GM19372 (cell line): ENCODE measurements at regions not wholly inside any gene's neighbourhood (a gene's known extent, or its start where the extent isn't known, plus 50 kb on each side); places are given as distances from the start of the nearest gene placed in this dataset.

Experiments used
- ATAC-seq: cut with Tn5 transposase; IDR thresholded peaks from one replicate; pipeline ENCODE4 v1.9.1; 2021; ENCODE audit warnings: mild to moderate bottlenecking, low read depth, moderate library complexity; ENCODE audit not compliant: unreplicated experiment

DNA sequence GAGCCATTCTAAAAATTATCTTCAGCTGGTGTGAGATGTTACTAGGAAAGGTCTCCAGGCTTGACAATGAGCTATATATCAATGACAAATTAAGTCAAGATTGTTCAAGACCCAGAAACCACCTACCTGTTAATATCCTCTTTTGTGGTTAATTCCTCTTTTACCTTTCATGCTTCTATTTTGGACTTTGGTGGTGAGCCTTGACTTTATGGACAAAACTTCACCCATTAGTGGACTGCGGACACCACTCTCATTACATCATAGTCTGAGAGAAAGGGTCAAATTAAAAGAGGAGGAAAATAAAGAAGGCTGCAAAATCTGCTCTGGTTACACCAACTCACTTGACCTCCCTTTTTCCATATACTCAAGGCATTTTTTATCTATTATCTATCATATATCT, 271.5 kb upstream of the TTC14 start:
- ATAC-seq, result no peak

DNA sequence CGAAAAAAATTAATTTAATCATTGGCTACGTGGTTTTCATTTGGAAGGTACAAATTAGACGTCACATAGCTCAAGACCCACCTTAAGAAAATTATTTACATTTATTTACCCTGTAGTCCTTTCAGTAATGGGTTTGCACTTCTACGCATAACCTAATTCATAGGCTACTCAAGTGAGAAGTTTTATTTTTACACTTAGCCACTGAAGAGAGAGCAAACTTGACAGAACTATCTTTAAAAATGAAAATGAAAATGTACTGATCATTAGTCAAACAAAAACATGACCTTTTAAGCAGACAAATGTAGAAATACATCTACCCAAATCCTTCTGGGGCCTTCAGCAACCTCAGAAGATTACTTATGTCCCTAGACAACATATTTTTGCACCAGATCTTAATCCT, 269.4 kb upstream of the TTC14 start:
- peak; percentile 46 for ATAC-seq

DNA sequence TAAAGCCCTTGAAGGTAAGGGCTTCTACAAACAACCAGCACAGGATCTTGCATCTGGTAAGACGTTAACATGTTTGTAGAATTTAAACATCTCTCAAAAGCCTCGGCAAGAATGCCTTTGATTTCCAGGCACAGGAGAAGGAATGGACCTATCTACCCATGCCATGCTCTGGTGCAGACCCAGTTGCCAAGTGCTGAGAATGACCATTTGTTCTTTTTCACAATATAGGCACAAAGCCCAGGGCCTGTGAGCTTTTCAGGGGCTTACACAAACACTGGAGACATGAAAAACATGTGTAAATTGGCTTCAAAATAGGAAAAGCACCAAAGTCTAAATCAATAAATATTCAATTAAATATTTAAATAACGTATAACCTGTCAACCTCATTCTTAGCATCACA, 266.9 kb upstream of the TTC14 start:
- ATAC-seq, result no peak

DNA sequence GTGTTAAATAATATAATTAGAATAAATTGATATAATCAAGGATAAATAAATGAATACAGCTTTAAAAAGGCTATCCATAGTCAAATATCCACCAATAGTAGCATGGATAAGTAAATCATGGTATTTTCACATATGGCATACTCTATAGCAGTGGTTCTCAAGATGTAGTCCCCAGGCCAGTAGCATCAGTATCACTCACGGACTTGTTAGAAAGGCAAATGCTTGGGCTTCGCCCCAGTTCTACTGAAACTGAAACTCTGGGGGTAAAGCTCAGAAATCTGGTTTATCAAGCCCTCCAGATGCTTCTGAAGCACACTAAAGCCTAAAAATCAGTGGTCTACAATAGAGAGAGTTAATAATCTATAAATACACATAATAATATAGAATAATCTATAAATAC, 261.6 kb upstream of the TTC14 start:
- ATAC-seq, result no peak

DNA sequence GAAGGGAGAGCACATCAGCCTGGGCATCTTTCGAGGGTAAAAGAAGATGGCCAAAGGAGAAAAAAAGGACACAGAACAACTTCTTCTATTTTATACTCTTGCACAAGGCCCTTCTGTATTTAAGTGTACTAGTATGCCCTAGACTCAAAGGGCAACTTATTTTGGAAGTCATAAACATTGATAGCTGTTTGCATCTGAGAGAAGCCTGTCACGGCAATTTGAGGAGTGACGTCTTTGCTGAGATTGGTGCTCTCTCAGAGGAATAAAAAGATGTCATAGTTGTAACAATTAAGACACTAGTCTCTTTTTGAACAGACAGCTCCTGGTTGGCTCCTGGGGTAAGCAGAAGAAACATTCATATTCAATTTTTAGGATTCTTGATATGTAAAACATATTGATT, 260.4 kb upstream of the TTC14 start:
- ATAC-seq, result no peak

DNA sequence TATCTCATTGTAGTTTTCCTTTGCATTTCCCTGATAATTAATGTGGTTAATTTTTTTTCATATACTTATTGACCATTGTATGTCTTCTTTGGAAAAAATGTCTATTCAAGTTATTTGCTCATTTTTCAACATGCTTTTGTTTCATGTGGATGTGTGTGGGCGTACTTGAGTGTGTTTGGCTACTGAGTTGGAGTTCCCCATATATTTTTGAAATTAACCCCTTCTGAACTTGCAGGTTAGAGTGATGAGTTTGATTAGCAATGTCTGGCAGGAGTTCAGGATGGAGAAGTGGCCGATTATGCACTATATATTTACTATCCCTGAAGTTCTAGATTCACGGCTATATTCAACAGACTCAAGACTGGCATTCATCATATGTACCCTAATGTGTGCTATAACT, 250.4 kb upstream of the TTC14 start:
- ATAC-seq, result no peak

DNA sequence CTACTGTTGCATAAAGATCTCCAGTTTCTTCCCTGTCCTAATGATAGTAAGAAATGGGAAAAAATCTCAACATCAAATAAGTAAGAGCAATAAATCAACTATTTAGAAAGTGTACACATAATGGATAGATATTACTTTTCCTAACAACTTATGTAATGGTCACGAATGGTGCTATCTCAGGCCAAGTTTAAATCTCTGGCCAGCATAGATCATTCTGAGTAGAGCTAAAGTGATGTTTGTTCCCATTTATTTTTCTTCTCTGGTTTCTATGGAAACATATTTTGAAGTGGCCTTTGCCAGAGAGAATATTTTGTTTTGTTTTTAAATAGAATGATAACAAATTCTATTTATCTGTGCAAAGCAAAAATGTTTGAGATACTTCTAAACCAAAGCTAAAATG, 249.7 kb upstream of the TTC14 start:
- ATAC-seq, result no peak

DNA sequence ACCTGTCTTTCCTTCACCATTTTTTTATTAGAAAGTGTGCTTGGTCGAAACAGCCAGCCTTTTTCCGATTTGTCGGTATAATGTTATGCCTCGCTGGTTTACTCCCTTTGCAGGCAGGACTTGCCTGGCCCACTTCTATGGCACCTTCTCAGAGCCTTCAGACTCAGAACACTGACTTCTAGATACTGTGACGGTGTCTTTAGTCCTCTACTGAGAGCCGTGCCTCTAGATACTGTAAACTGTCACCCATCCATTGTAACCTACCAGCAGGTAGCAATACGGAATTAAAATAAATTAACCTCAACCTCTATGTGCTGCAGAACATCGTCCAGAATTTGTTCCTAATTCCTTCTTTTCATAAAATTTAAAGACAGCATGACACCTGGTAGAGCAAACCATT, 247.7 kb upstream of the TTC14 start:
- ATAC-seq, result no peak

DNA sequence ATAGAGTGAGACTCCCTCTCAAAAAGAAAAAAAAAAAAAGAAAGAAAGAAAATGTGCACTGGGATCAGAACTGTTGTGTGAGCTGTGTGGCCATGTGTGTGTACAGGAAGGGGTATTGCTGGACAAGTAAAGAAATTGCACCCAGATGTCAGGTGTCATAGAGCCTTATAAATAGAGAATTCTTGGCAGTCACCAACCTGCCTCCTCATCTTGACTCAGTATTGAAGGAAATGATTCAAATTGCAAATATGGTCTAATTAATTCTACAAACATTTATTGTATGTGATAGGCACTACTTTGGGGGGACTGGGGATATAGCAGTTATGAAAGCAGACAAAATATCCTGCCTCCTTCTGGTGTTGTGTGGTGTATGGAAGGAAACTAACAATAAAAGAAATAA, 243.8 kb upstream of the TTC14 start:
- ATAC-seq, result no peak

DNA sequence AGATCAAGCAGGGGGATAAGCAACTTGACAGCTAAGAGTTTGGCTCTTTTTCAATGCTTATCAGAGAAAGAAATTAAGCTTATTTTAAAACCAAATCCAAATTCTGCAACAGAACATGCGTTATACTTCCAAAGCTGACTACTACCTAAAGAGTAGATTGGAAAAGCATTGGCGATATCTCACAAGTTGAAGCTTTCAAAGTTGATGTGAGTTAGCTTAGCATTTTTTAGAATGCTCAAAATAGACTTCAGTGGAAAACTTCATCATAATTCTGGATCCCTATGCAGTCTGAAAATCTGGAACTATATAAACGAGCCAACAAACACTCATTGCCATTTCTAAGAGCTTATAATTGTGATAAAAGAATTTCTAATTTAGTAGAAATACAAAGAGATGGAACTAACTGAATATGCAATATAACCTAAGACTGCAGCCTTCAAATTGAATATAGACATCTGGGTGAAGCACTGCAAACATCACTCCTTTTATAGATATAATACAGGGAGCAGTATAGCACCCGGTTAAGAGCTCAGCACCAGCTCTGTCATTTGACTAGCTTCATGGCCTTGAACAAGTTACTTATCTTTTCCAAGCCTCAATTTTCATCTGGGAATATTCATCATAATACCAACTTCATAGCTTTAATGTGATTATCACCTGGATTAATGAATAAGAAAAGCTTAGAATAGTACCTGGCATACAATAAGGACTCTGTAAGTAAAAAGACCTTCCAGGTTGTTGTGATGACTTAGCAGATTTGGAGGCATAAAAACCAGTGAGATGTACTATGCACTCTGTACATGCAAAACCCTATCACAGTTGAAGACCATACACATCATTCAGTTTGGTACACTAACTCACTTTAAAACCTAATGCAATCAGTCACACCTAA, 242.7 kb upstream of the TTC14 start:
- no peak for ATAC-seq

DNA sequence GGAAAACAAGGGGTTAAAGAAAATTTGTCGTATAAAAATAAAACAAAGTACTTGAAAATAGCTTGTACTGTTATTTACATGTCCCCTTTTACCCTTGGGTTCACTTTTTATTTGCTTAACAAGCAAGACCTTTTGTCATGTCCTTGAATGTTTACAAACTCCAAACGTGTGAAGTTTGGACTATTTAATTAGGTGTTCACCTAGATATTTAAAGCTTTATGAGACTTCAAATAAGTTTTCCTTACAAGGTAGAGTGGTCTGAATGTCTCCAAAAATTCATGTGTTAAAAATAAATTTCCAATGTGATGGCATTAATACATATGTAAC, 242.0 kb upstream of the TTC14 start:
- ATAC-seq, result no peak

DNA sequence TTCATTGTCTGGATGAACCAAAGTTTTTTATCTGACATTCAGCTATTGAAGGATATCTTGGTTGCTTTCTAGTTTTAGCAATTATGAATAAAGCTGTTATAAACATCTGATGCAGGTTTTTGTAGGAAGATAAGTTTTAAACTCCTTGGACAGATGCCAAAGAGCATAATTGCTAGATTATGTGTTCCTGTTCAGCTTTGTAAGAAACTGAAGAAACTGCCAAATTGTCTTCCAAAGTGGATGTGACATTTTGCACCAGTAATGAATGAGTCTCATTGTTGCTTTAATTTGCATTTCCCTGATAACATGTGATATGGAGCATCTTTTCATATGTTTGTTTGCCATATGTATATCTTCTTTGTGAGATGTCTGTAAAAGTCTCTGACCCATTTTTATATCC, 239.9 kb upstream of the TTC14 start:
- ATAC-seq, result no peak

DNA sequence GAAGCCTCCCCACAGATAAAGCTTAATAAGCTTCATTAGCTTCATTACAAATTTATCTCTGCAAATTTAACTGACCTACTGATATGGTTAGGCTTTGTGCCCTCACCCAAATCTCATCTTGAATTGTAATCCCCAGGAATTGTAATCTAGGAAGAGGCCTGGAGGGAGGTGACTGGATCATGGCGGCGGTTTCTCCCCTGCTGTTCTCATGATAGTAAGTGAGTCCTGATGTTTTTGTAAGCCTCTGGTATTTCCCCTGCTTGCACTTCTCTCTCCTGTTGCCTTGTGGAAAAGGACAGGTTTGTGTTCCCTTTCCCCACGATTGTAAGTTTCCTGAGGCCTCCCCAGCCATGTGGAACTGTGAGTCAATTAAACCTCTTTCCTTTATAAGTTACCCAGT, 226.1 kb upstream of the TTC14 start:
- ATAC-seq, result no peak

DNA sequence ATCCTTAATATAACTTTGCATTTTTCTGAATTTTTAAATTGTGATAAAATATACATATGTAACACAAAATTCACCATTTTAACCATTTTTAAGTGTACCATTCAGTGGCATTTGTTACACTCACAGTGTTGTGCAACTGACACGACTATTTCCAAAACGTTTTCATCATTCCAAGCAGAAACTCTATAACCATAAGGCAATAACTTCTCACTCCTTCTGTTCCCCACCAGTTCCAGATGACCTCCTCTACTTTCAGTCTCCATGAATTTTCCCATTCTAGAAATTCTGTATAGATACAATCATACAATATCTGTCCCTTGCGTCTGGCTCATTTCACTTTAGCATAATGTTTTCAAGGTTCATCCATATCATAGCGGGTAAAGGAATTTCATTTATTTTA, 223.5 kb upstream of the TTC14 start:
- no peak for ATAC-seq

DNA sequence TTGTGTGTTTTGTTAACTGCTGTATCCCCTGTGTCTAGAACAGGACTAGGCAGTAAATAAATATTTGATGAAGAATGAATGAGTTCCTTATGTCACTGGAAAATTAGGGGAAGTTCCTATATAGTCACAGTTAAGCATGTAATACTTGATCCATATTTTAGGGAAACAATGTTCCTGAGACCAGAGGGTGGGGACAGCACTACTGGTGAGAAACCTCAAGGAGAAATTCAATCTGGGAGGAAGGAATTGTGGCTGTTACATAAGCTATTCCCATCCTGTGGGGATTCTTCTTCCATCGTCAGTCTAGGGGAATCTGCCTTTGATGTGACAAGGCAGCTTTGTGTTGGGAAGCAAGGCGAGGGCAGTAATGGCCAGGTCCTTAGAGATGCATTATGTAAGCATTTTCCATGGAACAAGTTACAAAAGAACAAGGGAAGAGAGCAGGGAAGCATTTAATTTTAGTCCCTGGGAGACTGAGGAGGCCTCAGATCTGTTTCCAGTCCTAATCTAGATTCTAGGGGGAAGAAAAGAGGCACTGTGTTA, 219.3 kb upstream of the TTC14 start:
- ATAC-seq, result no peak

DNA sequence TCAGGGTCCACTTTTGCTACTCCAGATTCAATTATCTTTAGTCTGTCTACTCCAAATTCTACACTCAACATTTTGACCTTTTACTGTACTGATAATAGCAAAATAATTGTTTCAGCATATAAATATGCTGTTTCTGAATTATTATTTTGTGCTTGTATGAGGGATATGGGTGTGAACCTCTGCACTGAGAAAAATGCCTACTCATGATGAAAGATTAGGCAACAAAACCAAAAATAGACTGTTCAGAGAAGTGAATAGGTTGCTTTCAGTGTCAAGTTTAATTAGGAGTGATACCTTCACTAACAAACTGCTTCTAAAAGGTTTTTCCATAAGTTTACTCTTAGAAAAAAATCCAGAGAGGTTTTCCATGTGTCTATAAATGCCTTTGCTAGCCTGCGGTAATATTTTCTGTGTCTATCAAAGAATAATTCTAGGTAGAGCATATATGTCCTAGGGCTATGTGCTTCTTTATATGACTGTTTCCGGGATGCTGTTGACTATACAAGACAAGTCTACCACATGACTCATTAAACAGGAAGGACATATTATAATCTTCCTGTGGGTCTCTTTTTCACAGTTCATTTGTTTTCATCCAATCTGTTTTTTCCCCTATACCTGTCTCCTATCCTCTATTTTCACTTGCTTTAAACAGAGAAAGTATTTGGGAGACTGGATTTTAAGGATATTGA, 218.5 kb upstream of the TTC14 start:
- no peak for ATAC-seq

DNA sequence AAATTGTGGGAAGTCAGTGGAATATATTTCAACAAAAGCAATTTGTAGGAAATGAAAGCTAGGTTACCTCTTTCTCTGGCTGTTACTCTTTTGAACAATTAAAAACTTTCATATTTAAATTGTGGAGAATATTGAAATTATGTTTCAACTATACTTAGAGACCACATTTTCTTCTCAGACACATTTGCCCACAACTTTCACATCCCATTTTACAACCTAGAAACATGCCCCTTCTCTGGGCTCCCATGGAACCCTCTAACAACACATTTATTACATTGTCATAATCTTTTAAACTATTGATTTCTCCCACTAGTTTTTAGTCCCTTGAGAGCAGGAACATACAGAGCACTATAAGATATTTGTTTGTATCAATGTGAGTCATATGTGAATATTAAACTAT, 211.7 kb upstream of the TTC14 start:
- ATAC-seq, result no peak

DNA sequence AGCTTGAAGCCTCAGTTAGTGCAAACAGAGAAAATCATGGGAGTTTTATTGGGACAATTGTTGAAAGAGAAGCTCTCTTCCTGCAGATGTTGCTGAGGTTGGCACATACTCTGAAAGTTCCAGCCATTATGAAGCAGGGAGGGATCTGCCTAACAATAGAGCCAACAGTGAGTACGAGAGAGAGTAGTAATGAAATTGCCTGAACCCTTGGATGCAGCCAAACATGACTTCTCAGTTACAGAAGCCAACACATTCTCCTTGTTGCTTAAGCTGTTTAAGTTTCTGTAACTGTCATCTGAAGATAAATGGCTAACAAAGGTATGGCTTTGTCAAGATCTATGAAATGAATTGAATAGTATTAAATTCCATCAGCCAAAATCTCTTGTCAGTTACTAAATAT, 211.0 kb upstream of the TTC14 start:
- no peak for ATAC-seq

DNA sequence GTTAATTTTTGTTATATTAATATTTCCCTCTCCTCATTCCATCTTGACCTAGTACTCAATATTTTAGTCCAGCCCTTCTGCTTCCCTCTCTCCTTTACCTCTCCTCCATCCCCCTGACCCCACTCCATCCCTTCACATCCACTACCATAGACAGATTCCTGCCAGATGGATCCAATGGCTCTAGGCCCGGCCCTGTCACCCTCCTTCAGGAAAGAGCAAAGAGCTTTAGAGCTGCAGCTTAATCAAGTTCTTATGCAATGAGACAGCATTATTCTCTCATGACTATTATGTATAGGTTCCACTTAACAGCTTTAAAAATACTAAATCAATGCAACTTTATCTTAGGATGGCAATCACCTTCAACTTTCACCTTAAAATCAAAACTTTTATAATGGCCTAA, 200.7 kb upstream of the TTC14 start:
- no peak for ATAC-seq

DNA sequence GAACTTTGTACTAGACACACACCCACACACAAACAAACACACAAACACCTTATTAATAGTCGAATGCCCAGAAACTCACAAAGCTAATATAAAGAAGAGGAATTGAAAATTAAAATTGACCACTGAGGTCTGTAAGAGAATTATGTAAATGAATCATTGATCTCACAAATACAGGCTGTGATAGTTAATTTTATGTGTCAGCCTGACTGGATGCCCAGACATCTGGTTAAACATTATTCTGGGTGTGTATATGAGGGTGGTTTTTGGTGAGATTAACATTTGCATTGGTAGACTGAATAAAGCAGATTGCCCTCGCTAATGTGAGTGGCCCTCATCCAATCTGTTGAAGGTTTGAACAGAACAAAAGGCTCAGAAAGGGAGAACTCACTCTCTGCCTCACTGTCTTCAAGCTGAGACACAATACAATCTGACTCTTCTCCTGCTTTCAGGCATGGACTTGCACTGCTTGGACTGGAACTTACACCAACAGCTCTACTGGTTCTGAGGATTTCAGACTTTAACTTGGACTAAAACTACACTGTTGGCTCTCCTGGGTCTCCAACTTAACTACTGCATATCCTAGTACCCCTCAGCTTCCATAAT, 199.4 kb upstream of the TTC14 start:
- peak; percentile 72 for ATAC-seq

DNA sequence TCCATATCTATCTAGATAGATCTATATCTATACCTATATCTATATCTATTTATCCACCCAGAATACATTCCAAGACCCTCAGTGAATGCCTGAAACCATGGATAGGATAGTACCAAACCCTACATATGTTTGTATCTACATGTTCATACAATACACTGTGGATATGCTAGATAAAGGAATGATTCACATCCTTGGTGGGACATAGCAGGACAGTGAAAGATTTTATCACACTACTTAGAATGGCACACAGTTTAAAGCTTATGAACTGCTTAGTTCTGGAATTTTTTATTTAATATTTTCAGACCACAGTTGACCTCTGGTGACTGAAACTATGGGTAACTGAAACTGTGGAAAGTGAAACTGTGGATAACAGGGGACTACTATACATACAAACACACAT, 198.8 kb upstream of the TTC14 start:
- ATAC-seq, result no peak

DNA sequence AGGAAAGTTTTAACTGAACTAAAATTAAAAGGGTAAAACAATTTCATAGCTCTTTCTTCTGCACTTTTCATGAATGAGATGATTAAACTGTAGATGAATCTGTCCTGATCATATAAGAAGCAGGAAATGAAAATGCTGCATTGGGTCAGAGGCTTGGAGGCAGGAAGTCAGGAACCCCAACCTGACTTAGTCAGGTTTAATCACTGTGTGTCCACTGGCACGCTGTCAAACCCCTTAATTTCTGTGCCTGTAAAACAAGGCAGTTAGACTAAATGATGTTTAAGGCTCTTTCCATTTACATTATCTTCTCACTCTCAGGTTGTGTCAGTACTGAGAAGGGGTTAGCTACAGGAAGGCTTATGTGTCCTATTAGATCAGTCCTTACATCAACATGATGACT, 193.3 kb upstream of the TTC14 start:
- ATAC-seq, result no peak
